GM19438 (cell line): ENCODE measurements at regions not wholly inside any gene's neighbourhood (a gene's known extent, or its start where the extent isn't known, plus 50 kb on each side); places are given as distances from the start of the nearest gene placed in this dataset.
"Not testable (repeated sequence)": the region's sequence is repeated elsewhere in the genome, so short reads cannot be mapped to it uniquely, and the experiment has no call there.

Experiments used
- ATAC-seq: cut with Tn5 transposase; IDR thresholded peaks from one replicate; pipeline ENCODE4 v1.9.1; 2021; ENCODE audit warnings: low read depth; ENCODE audit not compliant: unreplicated experiment

GRCh38 chr15:81940467-81941451, 105.1 kb downstream of the MEX3B start:
- no peak for ATAC-seq

- no peak for ATAC-seq
Observed at GRCh38 chr15:81939604-81940440, 106.0 kb downstream of the MEX3B start.

- no peak for ATAC-seq
Observed at GRCh38 chr15:81937189-81937588, 108.6 kb downstream of the MEX3B start.

- ATAC-seq = no peak
Observed at GRCh38 chr15:81930582-81931369, 115.0 kb downstream of the MEX3B start.

- no peak for ATAC-seq
Observed at GRCh38 chr15:81929557-81929956, 116.3 kb downstream of the MEX3B start.

- no peak for ATAC-seq
Observed at GRCh38 chr15:81926981-81927380, 118.8 kb downstream of the MEX3B start.

GRCh38 chr15:81924729-81925128, 121.1 kb downstream of the MEX3B start:
- ATAC-seq = no peak

- no peak for ATAC-seq
Observed at GRCh38 chr15:81923561-81924350, 122.1 kb downstream of the MEX3B start.

GRCh38 chr15:81922143-81922542, 123.7 kb downstream of the MEX3B start:
- no peak for ATAC-seq

GRCh38 chr15:81921163-81921562, 124.7 kb downstream of the MEX3B start:
- ATAC-seq = no peak

GRCh38 chr15:81918767-81919166, 127.1 kb downstream of the MEX3B start:
- ATAC-seq = not testable (repeated sequence)

GRCh38 chr15:81916451-81916850, 129.4 kb downstream of the MEX3B start:
- no peak for ATAC-seq

GRCh38 chr15:81915990-81916389, 129.8 kb downstream of the MEX3B start:
- no peak for ATAC-seq

GRCh38 chr15:81914734-81915256, 131.0 kb downstream of the MEX3B start:
- ATAC-seq = no peak

- no peak for ATAC-seq
Observed at GRCh38 chr15:81914333-81914732, 131.5 kb downstream of the MEX3B start.

- no peak for ATAC-seq
Observed at GRCh38 chr15:81911022-81911971, 134.5 kb downstream of the MEX3B start.

- ATAC-seq = no peak
Observed at GRCh38 chr15:81910355-81911021, 135.3 kb downstream of the MEX3B start.

- ATAC-seq = no peak
Observed at GRCh38 chr15:81909011-81909358, 136.8 kb downstream of the MEX3B start.
